ENCODE measurements at regions not wholly inside any gene's neighbourhood (a gene's known extent, or its start where the extent isn't known, plus 50 kb on each side); places are given as distances from the start of the nearest gene placed in this dataset.
A peak's percentile ranks its signal among the peaks of the same experiment; 100 is the strongest.
"Not testable (repeated sequence)": the region's sequence is repeated elsewhere in the genome, so short reads cannot be mapped to it uniquely, and the experiment has no call there.

DNA sequence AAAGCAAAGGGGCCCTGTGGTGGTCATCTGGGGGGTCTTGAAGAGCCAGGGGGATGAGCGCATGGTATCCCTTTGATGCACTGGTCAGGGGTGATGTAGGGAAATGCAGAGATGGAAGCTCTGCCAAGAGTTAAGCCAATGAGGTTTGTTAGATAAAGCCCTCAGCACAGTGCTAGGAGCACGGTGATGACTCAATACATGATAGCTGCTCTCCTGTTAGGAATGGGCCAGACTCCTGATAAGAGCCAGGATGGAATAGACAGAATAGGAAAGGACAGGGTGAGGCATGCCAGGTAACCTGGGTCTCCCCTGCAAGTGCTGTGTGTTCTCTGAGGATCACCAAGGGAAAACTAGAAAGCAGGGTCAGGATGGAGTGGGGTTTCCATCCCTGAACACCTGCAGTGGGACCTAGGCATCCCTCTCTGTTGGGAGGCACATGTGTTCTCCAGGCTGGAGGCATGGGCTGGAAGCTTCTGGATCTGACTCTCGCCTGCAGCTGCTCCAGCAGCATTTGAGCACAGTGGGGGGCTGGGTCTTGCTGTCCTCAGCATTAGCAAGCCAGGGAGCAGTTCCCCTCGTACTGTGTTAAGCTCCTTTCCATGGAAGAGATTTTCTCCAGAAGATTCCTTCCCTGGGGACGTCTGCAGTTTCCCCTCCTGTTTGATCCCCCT is 71.8 kb upstream of the TIAM2 start:
- no peak for DNase-seq (ENCODE audit: low spot score)

DNA sequence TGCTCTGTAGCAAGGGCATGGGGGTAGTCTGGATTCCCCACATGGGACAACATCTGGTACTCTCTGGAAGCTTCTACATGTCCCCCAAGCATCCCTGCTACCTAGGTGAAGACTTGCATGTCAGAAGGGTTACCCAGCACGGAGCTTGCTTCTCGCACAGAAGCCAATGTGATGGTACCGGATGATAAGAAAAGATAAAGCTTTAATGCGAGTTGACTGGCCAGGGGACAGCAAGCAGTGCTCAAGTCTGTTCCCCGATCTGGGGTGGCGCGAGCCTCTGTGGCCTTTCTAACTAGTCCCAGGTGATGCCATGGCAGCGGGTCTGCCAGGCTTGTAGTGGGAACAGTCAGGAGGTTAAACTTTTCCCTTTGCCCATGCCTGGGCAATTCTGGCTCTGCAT is 70.0 kb upstream of the TIAM2 start:
- DNase-seq (ENCODE audit: low spot score): no peak

DNA sequence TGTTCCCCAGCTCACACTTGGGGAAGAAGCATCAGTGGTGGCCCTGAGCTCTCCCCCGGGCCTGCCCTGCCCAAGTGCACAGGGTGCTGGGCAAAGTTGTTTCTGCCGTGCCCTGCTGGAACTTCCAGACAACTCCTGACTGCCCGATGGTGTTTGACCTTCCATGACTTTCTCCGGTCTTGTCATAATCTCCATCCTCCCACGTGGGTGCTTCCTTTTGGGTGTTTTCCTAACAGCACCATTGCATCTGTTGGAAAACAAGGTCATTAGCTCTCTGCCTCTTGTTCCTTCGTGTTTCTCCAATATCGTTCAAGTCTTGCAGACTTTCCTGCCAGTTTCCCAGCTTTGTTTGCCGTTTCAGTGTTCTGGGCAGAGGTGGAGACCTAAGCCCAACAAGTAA is 68.7 kb upstream of the TIAM2 start:
- no peak for DNase-seq (ENCODE audit: low spot score)

DNA sequence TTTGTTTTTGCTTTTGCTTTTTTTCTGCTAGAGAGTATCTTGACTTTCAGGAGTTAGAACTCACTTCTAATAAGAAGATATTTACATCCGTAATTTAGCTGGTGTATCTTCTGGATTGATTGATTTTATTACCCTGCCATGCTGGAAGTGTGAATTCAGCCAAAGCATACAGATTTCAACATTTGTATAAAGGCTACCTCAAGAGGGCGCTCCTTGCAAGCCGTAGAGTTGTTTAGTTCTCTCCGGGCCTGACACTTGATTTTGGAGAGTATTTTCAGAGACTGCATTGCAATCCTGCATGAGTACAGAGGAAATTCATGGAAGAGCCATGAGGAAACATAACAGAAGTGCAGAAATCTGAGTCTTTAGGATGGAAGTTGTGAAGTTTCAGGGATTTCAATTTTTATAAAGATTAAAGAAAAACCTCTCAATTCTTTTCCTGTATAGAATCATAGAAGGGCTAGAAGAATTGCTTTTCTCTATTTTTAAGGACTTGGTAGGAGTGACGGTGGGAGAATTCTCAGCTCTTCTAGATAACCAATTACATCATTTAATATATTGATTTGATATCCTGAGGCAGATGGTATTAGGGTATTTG is 66.7 kb upstream of the TIAM2 start:
- peak; percentile 53 for DNase-seq (ENCODE audit: low spot score)

DNA sequence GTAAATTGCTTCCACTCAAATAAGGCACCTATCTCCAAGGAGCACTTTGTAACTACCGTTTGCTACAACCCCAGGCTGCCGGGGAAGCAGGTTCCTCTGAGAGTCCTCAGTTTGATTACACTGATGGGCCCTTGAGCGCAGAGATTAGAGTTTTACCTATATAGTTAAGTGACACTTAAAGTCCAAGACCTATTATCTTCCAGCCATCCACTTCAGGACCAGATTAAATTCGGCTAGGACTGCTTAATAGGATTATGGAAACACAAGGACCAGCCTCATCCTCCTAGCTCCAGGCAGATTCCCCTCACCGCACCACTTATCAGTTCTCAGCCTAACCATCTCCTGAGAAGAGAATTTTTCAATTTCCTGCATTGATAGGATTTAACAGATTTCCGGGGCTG is 64.7 kb upstream of the TIAM2 start:
- DNase-seq (ENCODE audit: low spot score): no peak

DNA sequence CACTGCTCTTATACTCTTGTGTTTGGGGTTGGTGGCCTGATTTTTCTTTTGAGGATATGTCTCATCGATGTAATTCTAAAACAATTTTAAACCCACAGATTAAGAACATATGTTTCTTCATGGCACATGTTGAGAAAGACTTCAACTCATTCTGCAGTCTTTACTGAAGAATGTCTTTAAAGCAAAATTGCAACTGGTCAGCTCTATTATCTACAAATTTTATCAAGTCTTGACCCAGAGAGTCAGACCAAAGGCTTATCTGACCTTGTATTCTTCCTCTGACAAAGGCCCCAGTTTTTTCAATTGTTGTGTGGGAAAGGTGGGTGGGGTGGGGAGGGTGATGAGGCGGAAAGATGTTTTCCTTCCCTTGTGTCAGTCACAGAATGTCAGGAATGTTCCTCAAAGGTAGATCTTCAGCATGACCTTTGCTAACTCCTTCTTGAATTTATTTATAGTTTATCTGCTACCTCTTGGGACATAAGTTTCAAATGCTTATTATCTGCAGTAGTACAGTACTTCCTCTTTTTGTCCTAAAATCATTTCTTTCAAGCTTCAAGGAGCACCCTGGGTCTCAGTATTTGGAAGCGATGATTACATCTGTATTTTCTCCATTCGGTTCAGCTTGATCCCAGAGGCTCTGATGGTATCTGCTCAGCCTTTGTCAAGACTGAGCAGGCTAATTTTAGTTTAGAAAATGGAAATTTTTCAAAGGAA is 63.2 kb upstream of the TIAM2 start:
- DNase-seq (ENCODE audit: low spot score): no peak

DNA sequence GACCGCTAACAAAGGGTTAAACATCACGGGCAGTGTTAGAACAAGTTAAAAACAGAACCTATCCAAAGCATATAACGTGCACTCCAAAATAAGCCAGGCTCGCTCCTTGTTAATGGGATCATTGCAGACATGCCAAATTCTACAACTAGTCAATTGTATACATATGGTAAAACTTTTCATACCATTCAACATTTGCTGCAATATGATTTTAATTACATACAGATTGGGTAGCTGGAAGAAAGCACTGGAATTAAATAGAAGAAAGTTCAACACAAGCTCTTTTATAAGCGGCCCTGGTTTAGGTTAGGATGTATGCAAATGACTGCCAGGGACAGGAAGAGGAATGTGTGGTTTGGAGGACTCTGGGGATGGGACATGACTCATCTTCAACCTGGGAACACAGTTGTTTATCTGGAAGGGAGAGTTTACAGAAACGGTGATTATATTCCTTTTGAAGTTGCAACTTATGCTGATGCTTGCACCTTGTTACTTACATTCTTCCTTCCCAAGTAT is 62.5 kb upstream of the TIAM2 start:
- no peak for DNase-seq (ENCODE audit: low spot score)

DNA sequence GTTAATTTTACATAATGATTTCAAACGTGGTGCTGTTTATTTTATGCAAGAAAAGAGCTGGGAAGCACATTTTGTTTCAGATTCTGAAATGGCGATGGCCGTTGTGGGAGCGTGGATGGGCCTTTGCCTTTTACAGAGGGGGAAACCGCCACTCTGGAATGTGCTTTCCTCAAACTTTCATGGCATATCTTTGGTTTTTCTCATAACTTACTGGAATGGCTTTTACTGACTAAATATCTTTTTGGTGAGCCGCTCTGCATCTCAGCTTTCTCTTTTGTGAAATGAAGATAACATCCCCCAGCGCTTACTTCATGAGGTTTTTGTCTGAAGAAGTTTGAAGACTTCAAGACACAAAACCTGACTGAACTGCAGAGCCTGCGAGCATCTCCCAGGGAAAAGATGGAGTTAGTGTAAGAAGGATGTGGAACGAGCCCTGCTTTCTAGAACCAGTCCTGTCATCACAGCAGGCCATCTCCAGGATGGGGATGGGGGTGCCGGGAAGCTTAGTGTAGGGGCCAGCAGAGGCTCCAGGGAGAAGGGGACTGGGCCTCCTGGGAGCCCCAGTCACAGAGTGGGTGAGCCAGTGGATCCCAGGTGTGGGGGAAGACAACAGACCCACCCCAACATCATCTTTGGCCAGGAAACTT is 61.8 kb upstream of the TIAM2 start:
- DNase-seq (ENCODE audit: low spot score): no peak

DNA sequence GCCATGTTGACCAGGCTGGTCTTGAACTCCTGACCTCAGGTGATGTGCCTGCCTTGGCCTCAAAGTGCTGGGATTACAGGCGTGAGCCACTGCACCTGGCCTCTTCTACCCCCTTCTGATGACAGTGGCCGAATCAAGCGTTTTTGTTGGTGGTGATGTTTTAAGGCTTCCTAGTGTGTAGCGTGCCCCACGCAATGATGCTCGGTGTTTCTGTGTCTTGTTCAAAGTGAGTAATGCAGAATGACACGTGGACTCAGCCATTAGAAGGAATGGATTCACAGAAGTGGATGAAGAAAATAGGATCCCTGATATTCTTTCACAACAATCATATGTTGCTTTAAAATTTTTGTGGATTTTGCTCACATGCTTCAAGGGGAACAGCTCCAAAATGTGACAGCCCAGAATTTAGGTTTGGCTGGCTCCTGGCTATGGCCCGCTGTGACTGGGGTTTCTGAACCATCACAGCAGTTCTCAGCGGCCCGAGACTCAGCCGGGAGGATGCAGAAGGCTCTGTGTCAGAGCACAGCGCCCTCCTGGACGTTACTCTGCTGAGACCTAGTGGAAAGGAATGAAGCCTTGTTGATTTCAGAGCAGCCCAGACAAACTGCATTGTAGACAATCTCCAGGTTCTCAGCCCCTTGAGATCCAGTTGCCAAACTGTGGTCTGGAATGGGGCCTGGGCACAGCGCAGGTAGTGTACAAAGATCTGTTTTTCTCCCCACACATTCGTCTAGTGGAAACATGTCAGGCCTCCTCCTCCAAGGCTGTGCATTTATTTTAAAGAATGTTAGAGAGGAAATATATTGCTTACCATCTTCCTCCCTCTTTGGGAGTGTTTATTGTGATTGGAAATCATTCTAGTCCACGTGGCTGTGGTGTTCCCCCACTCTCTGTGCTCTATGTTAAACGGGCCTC is 57.6 kb upstream of the TIAM2 start:
- no peak for DNase-seq (ENCODE audit: low spot score)

DNA sequence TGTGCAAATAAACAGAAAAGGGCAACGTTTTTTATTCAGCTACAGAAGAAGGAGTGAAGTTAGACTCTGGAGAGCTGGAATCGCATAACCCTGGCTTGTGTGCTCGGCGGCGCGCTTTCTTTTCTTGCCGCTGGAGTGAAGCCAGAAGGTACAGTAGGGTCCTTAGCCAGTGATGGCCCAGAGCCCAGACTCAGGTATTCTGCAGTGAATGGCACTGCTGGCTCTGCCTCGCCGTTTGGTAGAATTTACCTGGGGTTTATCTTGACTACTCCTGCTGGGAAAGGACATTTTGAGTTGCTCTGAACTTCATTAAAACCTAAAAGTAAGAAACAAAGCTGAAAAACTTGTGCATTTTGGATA is 56.9 kb upstream of the TIAM2 start:
- no peak for DNase-seq (ENCODE audit: low spot score)

DNA sequence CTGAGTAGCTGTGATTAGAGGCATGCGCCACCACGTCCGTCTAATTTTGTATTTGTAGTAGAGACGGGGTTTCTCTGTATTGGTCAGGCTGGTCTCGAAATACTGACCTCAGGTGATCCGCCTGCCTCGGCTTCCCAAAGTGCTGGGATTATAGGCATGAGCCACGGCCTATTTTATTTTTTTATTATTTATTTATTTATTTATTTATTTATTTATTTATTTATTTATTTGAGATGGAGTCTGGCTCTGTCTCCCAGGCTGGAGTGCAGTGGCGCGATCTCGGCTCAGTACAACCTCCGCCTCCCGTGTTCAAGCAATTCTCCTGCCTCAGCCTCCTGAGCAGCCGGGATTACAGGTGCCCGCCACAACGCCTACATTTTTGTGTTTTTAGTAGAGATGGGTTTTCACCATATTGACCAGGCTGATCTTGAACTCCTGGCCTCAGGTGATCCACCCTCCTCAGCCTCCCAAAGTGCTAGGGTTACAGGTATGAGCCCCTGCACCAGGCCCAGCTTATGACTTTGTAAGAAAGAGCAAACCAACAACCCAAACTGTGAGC is 56.3 kb upstream of the TIAM2 start:
- not testable (repeated sequence) for DNase-seq (ENCODE audit: low spot score)

DNA sequence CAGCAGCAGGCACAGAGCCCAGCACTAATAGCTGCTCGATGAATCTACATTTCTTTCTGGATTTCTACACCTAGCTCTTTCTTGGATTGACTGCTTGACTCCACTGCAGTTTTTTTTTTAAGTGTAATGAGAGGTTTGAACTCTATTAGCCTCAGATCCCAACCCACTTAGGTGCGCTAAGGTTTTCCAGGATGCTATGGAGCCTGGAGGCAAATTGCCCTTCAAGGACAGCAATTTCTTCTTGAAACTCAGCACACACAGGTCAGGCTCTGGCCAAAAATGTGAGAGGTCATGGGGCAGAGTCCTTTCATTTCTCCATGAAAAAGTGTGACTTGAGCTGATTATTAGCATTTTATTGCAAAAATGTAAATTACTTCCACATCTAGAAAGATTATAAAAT is 52.3 kb upstream of the TIAM2 start:
- DNase-seq (ENCODE audit: low spot score): no peak

DNA sequence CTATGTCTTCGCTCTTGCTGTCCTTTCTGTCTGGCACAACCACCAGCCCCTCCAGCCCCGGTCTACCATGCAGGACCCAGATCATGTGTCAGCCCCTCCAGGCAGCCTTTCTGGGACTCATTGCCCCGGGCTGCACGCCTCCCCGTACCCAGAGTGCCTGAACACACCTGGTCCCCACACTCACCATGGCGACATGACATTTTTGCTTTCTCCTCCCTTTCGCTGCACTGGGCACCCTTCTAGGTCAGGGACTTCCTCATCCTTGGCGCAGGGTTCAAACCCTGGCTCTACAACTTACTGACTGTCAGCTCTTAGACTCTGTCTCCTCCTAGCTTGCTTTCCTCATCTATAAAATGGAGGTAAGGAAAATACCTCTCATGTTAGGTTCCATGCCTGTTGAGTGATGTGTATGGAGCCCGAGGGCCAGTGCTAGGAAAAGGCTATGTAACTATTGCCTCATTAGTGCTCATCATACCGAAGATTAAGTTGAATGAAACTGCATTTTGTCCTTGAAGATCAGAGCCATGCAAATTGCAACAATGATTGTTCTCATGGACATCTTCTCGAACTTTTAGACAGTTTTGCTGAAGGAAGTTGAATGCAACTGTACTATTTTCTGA is 49.7 kb upstream of the TIAM2 start:
- DNase-seq (ENCODE audit: low spot score): no peak

All from hematopoietic multipotent progenitor cell treated with erythropoietin and hydrocortisone succinate and interleukin-3 and kit ligand, for 15 days (in vitro differentiated cells).